A673 (cell line): ENCODE measurements at regions not wholly inside any gene's neighbourhood (a gene's known extent, or its start where the extent isn't known, plus 50 kb on each side); places are given as distances from the start of the nearest gene placed in this dataset.

Experiments
- BruUV-seq: library from RNA; stranded (reverse); fragments of 400-500 nt; replicated peaks from 2 replicates; lab custom pipeline; 2021; lab: Mats Ljungman, UMichigan
- CTCF ChIA-PET: fragments of 300-600 bp; sonication (Branson Sonifier 250); formaldehyde crosslinking; loops from one replicate; lab custom pipeline; 2022; ENCODE audit warnings: antibody characterized with exemption; lab: Charles Lee
- POLR2A ChIA-PET: fragments of 300-600 bp; sonication (Branson Sonifier 250); formaldehyde crosslinking; loops from one replicate; lab custom pipeline; 2022; ENCODE audit warnings: antibody characterized with exemption; ENCODE audit not compliant: low non-redundant PET; lab: Charles Lee
- DNase-seq: peaks from one replicate; pipeline ENCODE4 v3.0.0-alpha.2; 2015; ENCODE audit warnings: low spot score
- H3K27ac ChIP-seq: fragments of 200-600 bp; sonication (generic); 2 replicates; pipeline ENCODE4 v1.5.1; 2016; ENCODE audit warnings: mixed run types, low read depth, mild to moderate bottlenecking, mixed read lengths, antibody characterized with exemption, low read length; ENCODE audit not compliant: poor library complexity, severe bottlenecking
- H3K27me3 ChIP-seq: fragments of 200-600 bp; sonication (generic); replicated peaks from 2 replicates; pipeline ENCODE4 v1.6.1; 2017; ENCODE audit warnings: mixed run types, low read depth, mild to moderate bottlenecking, mixed read lengths, antibody characterized with exemption, low read length; ENCODE audit not compliant: insufficient read depth, poor library complexity
- H3K36me3 ChIP-seq: fragments of 200-600 bp; sonication (generic); 2 replicates; pipeline ENCODE4 v1.6.1; 2016; ENCODE audit warnings: mixed run types, mild to moderate bottlenecking, mixed read lengths, antibody characterized with exemption, low read length; ENCODE audit not compliant: insufficient read depth, poor library complexity, severe bottlenecking
- H3K4me1 ChIP-seq: fragments of 200-600 bp; sonication (generic); 2 replicates; pipeline ENCODE4 v1.6.1; 2017; ENCODE audit warnings: mixed run types, mild to moderate bottlenecking, mixed read lengths, antibody characterized with exemption, low read length; ENCODE audit not compliant: insufficient read depth, poor library complexity, severe bottlenecking
- H3K4me3 ChIP-seq: fragments of 200-600 bp; sonication (generic); 2 replicates; pipeline ENCODE4 v1.5.1; 2016; ENCODE audit warnings: low read depth, mixed run types, mild to moderate bottlenecking, mixed read lengths, low read length; ENCODE audit not compliant: poor library complexity, severe bottlenecking
- H3K9me3 ChIP-seq: fragments of 200-600 bp; sonication (generic); 2 replicates; pipeline ENCODE4 v1.6.1; 2016; ENCODE audit warnings: mixed run types, low read depth, mild to moderate bottlenecking, mixed read lengths, antibody characterized with exemption, low read length; ENCODE audit not compliant: poor library complexity, severe bottlenecking
- CTCF ChIP-seq: fragments of 300-800, 200-600 bp; sonication (generic); conservative IDR thresholded peaks from 2 replicates; pipeline ENCODE4 v1.5.1; 2017; ENCODE audit warnings: low read depth, mild to moderate bottlenecking, antibody characterized with exemption, low read length, moderate library complexity, mixed read lengths
- EZH2 ChIP-seq: fragments of 200-600 bp; sonication (generic); IDR thresholded peaks from 2 replicates; pipeline ENCODE4 v1.6.1; 2017; ENCODE audit warnings: borderline replicate concordance, low read depth, mild to moderate bottlenecking, mixed read lengths, antibody characterized with exemption, low read length; ENCODE audit not compliant: poor library complexity, severe bottlenecking
- intact Hi-C: fragments of 100-400 bp; cut with micrococcal nuclease; formaldehyde crosslinking; loops from one replicate; pipeline ENCODE4 v1.10.0; 2022; ENCODE audit not compliant: unreplicated experiment

- no peaks in the 10 kb centered on the region for H3K9me3 ChIP-seq
- TF ChIP-seq EZH2, result no peak
- no peak for TF ChIP-seq CTCF
- no peaks in the 10 kb centered on the region for H3K27me3 ChIP-seq
- no peak for DNase-seq
- H3K4me1 ChIP-seq, result no peaks in the 10 kb centered on the region
- intact Hi-C loops, result no loop called here
- BruUV-seq, result no TSS peak
- H3K27ac ChIP-seq, result no peak overlapping the region
- H3K4me3 ChIP-seq, result no peak overlapping the region
- ChIA-PET CTCF (no interaction called here), POLR2A (no interaction called here)
- H3K36me3 ChIP-seq, result no peaks in the 10 kb centered on the region
Observed at GRCh38 chr14:36027354-36027753, 149.2 kb downstream of the PTCSC3 start.

- POLR2A ChIA-PET, result no interaction called here
- BruUV-seq, result no TSS peak
- no peaks in the 10 kb centered on the region for H3K4me1 ChIP-seq
- CTCF ChIA-PET, result no interaction called here
- TF ChIP-seq CTCF (no peak), EZH2 (no peak)
- H3K27ac ChIP-seq, result no peak overlapping the region
- H3K36me3 ChIP-seq, result no peaks in the 10 kb centered on the region
- peak; percentile 21 for DNase-seq
- no peaks in the 10 kb centered on the region for H3K9me3 ChIP-seq
- no peaks in the 10 kb centered on the region for H3K27me3 ChIP-seq
- intact Hi-C loops, result no loop called here
- H3K4me3 ChIP-seq, result no peak overlapping the region
Observed at GRCh38 chr14:36022765-36023410, 153.6 kb downstream of the PTCSC3 start.

- Histone ChIP-seq H3K9me3 (no peaks in the 10 kb centered on the region), H3K27me3 (no peaks in the 10 kb centered on the region), H3K36me3 (no peaks in the 10 kb centered on the region), H3K4me3 (no peak overlapping the region), H3K27ac (no peak overlapping the region), H3K4me1 (no peaks in the 10 kb centered on the region)
- DNase-seq, result no peak
- TF ChIP-seq CTCF (no peak), EZH2 (no peak)
- POLR2A ChIA-PET, result no interaction called here
- intact Hi-C loops, result no loop called here
- CTCF ChIA-PET, result no interaction called here
- BruUV-seq, result no TSS peak
Observed at GRCh38 chr14:36021591-36022320, 154.8 kb downstream of the PTCSC3 start.
